Ovary (tissue), 7 donors: ENCODE measurements at regions not wholly inside any gene's neighbourhood (a gene's known extent, or its start where the extent isn't known, plus 50 kb on each side); places are given as distances from the start of the nearest gene placed in this dataset.

Experiments used
- DNase-seq, 5 donors: peaks; one replicate each; pipeline ENCODE4 v3.0.0-alpha.2; 2019 to 2020
- H3K27ac ChIP-seq, 2 donors: fragments of 200-600 bp; one replicate each; pipeline versions ENCODE4 v1.5.1 to v1.8.0; 2019 to 2022
- H3K27me3 ChIP-seq: fragments of 200-600 bp; one replicate; pipeline ENCODE4 v1.8.0; 2022
- H3K36me3 ChIP-seq: fragments of 200-600 bp; sonication (generic); one replicate; pipeline ENCODE4 v1.5.1; 2019
- H3K4me1 ChIP-seq: one replicate; pipeline ENCODE4 v1.8.1; 2013; ENCODE audit warnings: mild to moderate bottlenecking, moderate library complexity; ENCODE audit not compliant: insufficient read depth
- H3K4me3 ChIP-seq: fragments of 200-600 bp; sonication (generic); one replicate; pipeline ENCODE4 v1.5.1; 2017
- H3K9me3 ChIP-seq, 2 donors: fragments of 200-600 bp in 1 of 2; sonication (generic) in 1 of 2; one replicate each; pipeline versions ENCODE4 v1.5.1 to v1.8.1; 2013 to 2019; ENCODE audit warnings: mild to moderate bottlenecking in 1 of 2, moderate library complexity in 1 of 2
- CTCF ChIP-seq, 3 donors: fragments of 450-650 bp in 2 of 3; fragments of 200-600 bp in 1 of 3; IDR thresholded peaks; one replicate each; pipeline versions ENCODE4 v1.5.1 to v1.8.0; 2016 to 2022; ENCODE audit warnings: antibody characterized with exemption in 3 of 3, mild to moderate bottlenecking in 1 of 3
- EP300 ChIP-seq: sonication (generic); formaldehyde crosslinking; IDR thresholded peaks from one replicate; pipeline ENCODE4 v1.6.1; 2017; ENCODE audit warnings: antibody characterized with exemption
- POLR2A ChIP-seq: fragments of 450-650 bp; IDR thresholded peaks from one replicate; pipeline ENCODE4 v1.6.1; 2017; ENCODE audit warnings: antibody characterized with exemption, mild to moderate bottlenecking, moderate library complexity
- WGBS, 3 donors: extraction: QIAGEN DNeasy Blood & Tissue Kit in 1 of 3; methylation state at CpG; one replicate each; pipeline versions ENCODE4 v1.1.5 to v1.1.7; 2013 to 2017; 5-methylcytosine and 5-hydroxymethylcytosine counted together
- intact Hi-C, 4 donors: fragments of 100-400 bp; cut with DNase I; formaldehyde crosslinking; loops; one replicate each; pipeline versions ENCODE4 v1.11.0 to v1.15.1; 2022 to 2023
- donor health status: DM: no; HTN: no; CAD: no; lungs with moderate emphysema.
- donor health status: DM: no; HTN: no; CAD: no.
- donor health status: Bipolar disorder and iron deficiency.
- donor health status: DM: no; HTN: no; CAD: no.
- donor health status: DM: yes; HTN: yes; CAD: no.

- intact Hi-C loops, result no loop called here
- no peak for TF ChIP-seq POLR2A
- TF ChIP-seq EP300, result no peak
- TF ChIP-seq CTCF (IDR thresholded peaks at IDR 0.05), result no peak
- whole genome bisulfite sequencing, 3 donors, result 93 to 95% (median 94%) methylated on average over 2 of the region's 2 CpGs
- Histone ChIP-seq H3K27ac (no peak overlapping the region), H3K27me3 (no peaks in the 10 kb centered on the region), H3K9me3 (no peaks in the 10 kb centered on the region), H3K36me3 (no peaks in the 10 kb centered on the region), H3K4me1 (peaks cover 2% of the 10 kb centered on the region), H3K4me3 (no peak overlapping the region)
- DNase-seq, result no peak
Measured at GRCh38 chr16:64459402-64459801, 662.5 kb downstream of the CDH11 start.

DNA sequence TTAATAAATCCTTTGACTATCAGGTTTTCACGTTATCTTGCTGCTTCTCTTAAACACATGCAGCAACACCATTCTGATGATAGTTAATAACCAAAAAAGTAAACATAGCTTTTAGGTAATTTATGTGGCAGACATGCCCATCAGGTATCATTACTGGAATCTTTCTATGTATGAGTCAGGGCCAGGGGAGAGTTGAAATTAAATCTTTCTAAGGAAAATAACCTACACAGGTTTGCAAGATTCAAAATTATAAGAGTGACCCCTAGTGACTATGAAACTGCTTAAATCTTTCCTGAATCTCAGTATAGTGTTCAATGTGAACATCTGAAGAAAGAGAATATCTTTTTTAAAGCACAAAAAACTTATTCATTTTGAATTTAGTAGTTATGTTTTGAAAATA lies 666.6 kb downstream of the CDH11 start:
- no peak overlapping the region for H3K4me3 ChIP-seq
- no peak overlapping the region for H3K27ac ChIP-seq
- no peak for TF ChIP-seq POLR2A
- TF ChIP-seq EP300, result no peak
- TF ChIP-seq CTCF (IDR thresholded peaks at IDR 0.05), result no peak
- no peaks in the 10 kb centered on the region for H3K36me3 ChIP-seq
- peaks cover 2% of the 10 kb centered on the region for H3K4me1 ChIP-seq
- WGBS, 3 donors, result 69 to 80% (median 78%) methylated on average over 1 of the region's 1 CpG
- intact Hi-C loops, result no loop called here
- no peaks in the 10 kb centered on the region for H3K27me3 ChIP-seq
- H3K9me3 ChIP-seq, result no peaks in the 10 kb centered on the region
- DNase-seq, result no peak

GRCh38 chr16:64453646-64454045 lies 668.2 kb downstream of the CDH11 start:
- TF ChIP-seq CTCF (IDR thresholded peaks at IDR 0.05) (no peak), EP300 (no peak), POLR2A (no peak)
- intact Hi-C loops, result no loop called here

GRCh38 chr16:64452446-64452845 lies 669.4 kb downstream of the CDH11 start:
- H3K4me3 ChIP-seq, result no peak overlapping the region
- H3K27ac ChIP-seq, result no peak overlapping the region
- intact Hi-C loops, result no loop called here
- DNase-seq, result no peak
- no peaks in the 10 kb centered on the region for H3K9me3 ChIP-seq
- no peaks in the 10 kb centered on the region for H3K4me1 ChIP-seq
- H3K27me3 ChIP-seq, result no peaks in the 10 kb centered on the region
- TF ChIP-seq POLR2A, result no peak
- no peak for TF ChIP-seq CTCF (IDR thresholded peaks at IDR 0.05)
- no peak for TF ChIP-seq EP300
- no peaks in the 10 kb centered on the region for H3K36me3 ChIP-seq

More at GRCh38 chr16:64453646-64454045, 668.2 kb downstream of the CDH11 start:
- H3K27ac ChIP-seq, result no peak overlapping the region
- no peak overlapping the region for H3K4me3 ChIP-seq
- H3K36me3 ChIP-seq, result no peaks in the 10 kb centered on the region
- no peaks in the 10 kb centered on the region for H3K4me1 ChIP-seq
- H3K9me3 ChIP-seq, result no peaks in the 10 kb centered on the region
- 59 to 63% (median 59%) methylated on average over 2 of the region's 2 CpGs for WGBS, 3 donors
- DNase-seq, result no peak
- no peaks in the 10 kb centered on the region for H3K27me3 ChIP-seq

DNA sequence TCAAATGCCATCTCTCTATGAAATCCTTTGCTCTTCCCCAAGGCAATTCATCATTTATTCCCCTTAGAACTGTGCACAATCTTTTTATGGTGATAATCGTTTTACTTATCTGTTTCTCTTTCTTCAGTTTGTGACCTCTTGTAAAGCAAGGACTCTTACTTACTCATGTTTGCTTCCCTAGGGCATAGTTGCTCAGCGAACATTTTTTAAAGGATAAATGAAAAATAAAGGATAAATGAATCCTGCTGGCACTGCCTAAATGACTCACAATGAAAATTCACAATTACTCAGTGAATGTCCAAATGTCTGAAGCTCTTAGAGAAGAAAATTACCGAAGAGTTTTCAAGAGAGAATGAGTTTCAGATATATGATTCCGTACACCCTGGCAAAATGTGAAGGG lies 671.7 kb downstream of the CDH11 start:
- no peaks in the 10 kb centered on the region for H3K27me3 ChIP-seq
- DNase-seq, result no peak
- intact Hi-C loops, result no loop called here
- no peak for TF ChIP-seq EP300
- no peak for TF ChIP-seq POLR2A
- no peak for TF ChIP-seq CTCF (IDR thresholded peaks at IDR 0.05)
- H3K4me3 ChIP-seq, result no peak overlapping the region
- H3K27ac ChIP-seq, result no peak overlapping the region
- WGBS, 3 donors, result 79 to 89% (median 84%) methylated on average over 4 of the region's 4 CpGs
- H3K36me3 ChIP-seq, result no peaks in the 10 kb centered on the region
- H3K4me1 ChIP-seq, result no peaks in the 10 kb centered on the region
- no peaks in the 10 kb centered on the region for H3K9me3 ChIP-seq
